ENCODE measurements at regions not wholly inside any gene's neighbourhood (a gene's known extent, or its start where the extent isn't known, plus 50 kb on each side); places are given as distances from the start of the nearest gene placed in this dataset.
"Not testable (repeated sequence)": the region's sequence is repeated elsewhere in the genome, so short reads cannot be mapped to it uniquely, and the experiment has no call there.

GRCh38 chr3:11898611-11899325 lies 52.1 kb upstream of the TAMM41 start:
- DNase-seq (no peak), ATAC-seq (no peak)
- no peaks in the 10 kb centered on the region for H3K9me3 Mint-ChIP-seq
- no peak overlapping the region for H3K4me3 Mint-ChIP-seq
- no peaks in the 10 kb centered on the region for H3K36me3 Mint-ChIP-seq (ENCODE audit: insufficient read depth)
- H3K4me1 Mint-ChIP-seq (ENCODE audit: low read depth) = no peaks in the 10 kb centered on the region
- peaks cover 14% of the 10 kb centered on the region for H3K27me3 Mint-ChIP-seq (ENCODE audit: low read depth)

- not testable (repeated sequence) for ATAC-seq; H3K4me1 Mint-ChIP-seq (ENCODE audit: low read depth); DNase-seq; H3K9me3 Mint-ChIP-seq; H3K36me3 Mint-ChIP-seq (ENCODE audit: insufficient read depth); H3K4me3 Mint-ChIP-seq
- peaks cover 11% of the 10 kb centered on the region for H3K27me3 Mint-ChIP-seq (ENCODE audit: low read depth)
These were observed 52.7 kb upstream of the TAMM41 start for GRCh38 chr3:11899389-11899788.

GRCh38 chr3:11899826-11900225 lies 53.1 kb upstream of the TAMM41 start:
- ATAC-seq = no peak
- no peak overlapping the region for H3K4me3 Mint-ChIP-seq
- H3K36me3 Mint-ChIP-seq (ENCODE audit: insufficient read depth) = no peaks in the 10 kb centered on the region

GRCh38 chr3:11900824-11901223 lies 54.1 kb upstream of the TAMM41 start:
- Mint-ChIP-seq H3K4me1 (ENCODE audit: low read depth) (no peaks in the 10 kb centered on the region), H3K27me3 (ENCODE audit: low read depth) (peaks cover 7% of the 10 kb centered on the region), H3K9me3 (no peaks in the 10 kb centered on the region), H3K4me3 (no peak overlapping the region), H3K36me3 (ENCODE audit: insufficient read depth) (no peaks in the 10 kb centered on the region)
- ATAC-seq (no peak), DNase-seq (no peak)

More at GRCh38 chr3:11899826-11900225, 53.1 kb upstream of the TAMM41 start:
- Mint-ChIP-seq H3K27me3 (ENCODE audit: low read depth) (peaks cover 9% of the 10 kb centered on the region), H3K4me1 (ENCODE audit: low read depth) (no peaks in the 10 kb centered on the region), H3K9me3 (no peaks in the 10 kb centered on the region)
- no peak for DNase-seq

GRCh38 chr3:11901286-11901875 lies 54.7 kb upstream of the TAMM41 start:
- ATAC-seq (no peak), DNase-seq (no peak)
- Mint-ChIP-seq H3K36me3 (ENCODE audit: insufficient read depth) (no peaks in the 10 kb centered on the region), H3K27me3 (ENCODE audit: low read depth) (peaks cover 7% of the 10 kb centered on the region), H3K9me3 (no peaks in the 10 kb centered on the region), H3K4me1 (ENCODE audit: low read depth) (no peaks in the 10 kb centered on the region), H3K4me3 (no peak overlapping the region)

- peaks cover 7% of the 10 kb centered on the region for H3K27me3 Mint-ChIP-seq (ENCODE audit: low read depth)
- no peak for DNase-seq
These were observed 56.4 kb upstream of the TAMM41 start for GRCh38 chr3:11903047-11903446.

GRCh38 chr3:11903447-11903846 lies 56.8 kb upstream of the TAMM41 start:
- no peak for ATAC-seq
- no peaks in the 10 kb centered on the region for H3K36me3 Mint-ChIP-seq (ENCODE audit: insufficient read depth)
- H3K27me3 Mint-ChIP-seq (ENCODE audit: low read depth) = peaks cover 6% of the 10 kb centered on the region
- H3K4me3 Mint-ChIP-seq = no peak overlapping the region
- DNase-seq = no peak
- no peaks in the 10 kb centered on the region for H3K9me3 Mint-ChIP-seq
- no peaks in the 10 kb centered on the region for H3K4me1 Mint-ChIP-seq (ENCODE audit: low read depth)

More at GRCh38 chr3:11903047-11903446, 56.4 kb upstream of the TAMM41 start:
- Mint-ChIP-seq H3K4me3 (no peak overlapping the region), H3K36me3 (ENCODE audit: insufficient read depth) (no peaks in the 10 kb centered on the region), H3K4me1 (ENCODE audit: low read depth) (no peaks in the 10 kb centered on the region), H3K9me3 (no peaks in the 10 kb centered on the region)
- no peak for ATAC-seq

GRCh38 chr3:11904157-11904556 lies 57.5 kb upstream of the TAMM41 start:
- Mint-ChIP-seq H3K4me3 (no peak overlapping the region), H3K9me3 (no peaks in the 10 kb centered on the region), H3K27me3 (ENCODE audit: low read depth) (peaks cover 2% of the 10 kb centered on the region), H3K4me1 (ENCODE audit: low read depth) (peaks cover 6% of the 10 kb centered on the region), H3K36me3 (ENCODE audit: insufficient read depth) (no peaks in the 10 kb centered on the region)
- DNase-seq (no peak), ATAC-seq (no peak)

- Mint-ChIP-seq H3K9me3 (no peaks in the 10 kb centered on the region), H3K27me3 (ENCODE audit: low read depth) (no peaks in the 10 kb centered on the region), H3K4me1 (ENCODE audit: low read depth) (peaks cover 8% of the 10 kb centered on the region), H3K4me3 (no peak overlapping the region), H3K36me3 (ENCODE audit: insufficient read depth) (no peaks in the 10 kb centered on the region)
- ATAC-seq (no peak), DNase-seq (no peak)
These were observed 59.7 kb upstream of the TAMM41 start for GRCh38 chr3:11906407-11906806.

GRCh38 chr3:11907667-11908660 lies 61.3 kb upstream of the TAMM41 start:
- no peak for ATAC-seq
- Mint-ChIP-seq H3K9me3 (no peaks in the 10 kb centered on the region), H3K27me3 (ENCODE audit: low read depth) (no peaks in the 10 kb centered on the region), H3K4me1 (ENCODE audit: low read depth) (peaks cover 8% of the 10 kb centered on the region), H3K4me3 (no peak overlapping the region), H3K36me3 (ENCODE audit: insufficient read depth) (no peaks in the 10 kb centered on the region)
- no peak for DNase-seq

- peaks cover 8% of the 10 kb centered on the region for H3K4me1 Mint-ChIP-seq (ENCODE audit: low read depth)
- H3K4me3 Mint-ChIP-seq = peak overlapping the region; percentile 49
- no peaks in the 10 kb centered on the region for H3K36me3 Mint-ChIP-seq (ENCODE audit: insufficient read depth)
- no peaks in the 10 kb centered on the region for H3K9me3 Mint-ChIP-seq
- no peaks in the 10 kb centered on the region for H3K27me3 Mint-ChIP-seq (ENCODE audit: low read depth)
- ATAC-seq (peak in 1 of 2 donors; percentile 23), DNase-seq (no peak)
These were observed 62.5 kb upstream of the TAMM41 start for GRCh38 chr3:11908981-11909698.

- no peak overlapping the region for H3K4me3 Mint-ChIP-seq
These were observed 63.0 kb upstream of the TAMM41 start for GRCh38 chr3:11909726-11910125.

GRCh38 chr3:11910216-11910930 lies 63.7 kb upstream of the TAMM41 start:
- not testable (repeated sequence) for H3K36me3 Mint-ChIP-seq (ENCODE audit: insufficient read depth); ATAC-seq; H3K4me1 Mint-ChIP-seq (ENCODE audit: low read depth); H3K9me3 Mint-ChIP-seq; H3K4me3 Mint-ChIP-seq; DNase-seq; H3K27me3 Mint-ChIP-seq (ENCODE audit: low read depth)

More at GRCh38 chr3:11909726-11910125, 63.0 kb upstream of the TAMM41 start:
- DNase-seq = no peak
- ATAC-seq = no peak
- H3K4me1 Mint-ChIP-seq (ENCODE audit: low read depth) = peaks cover 8% of the 10 kb centered on the region
- no peaks in the 10 kb centered on the region for H3K27me3 Mint-ChIP-seq (ENCODE audit: low read depth)
- no peaks in the 10 kb centered on the region for H3K9me3 Mint-ChIP-seq
- H3K36me3 Mint-ChIP-seq (ENCODE audit: insufficient read depth) = no peaks in the 10 kb centered on the region

Data from activated T-cell treated with anti-CD3 and anti-CD28 coated beads, Interleukin-2, amount 50 U/mL, for 4 hours (primary cell).